ENCODE measurements at regions not wholly inside any gene's neighbourhood (a gene's known extent, or its start where the extent isn't known, plus 50 kb on each side); places are given as distances from the start of the nearest gene placed in this dataset.

DNA sequence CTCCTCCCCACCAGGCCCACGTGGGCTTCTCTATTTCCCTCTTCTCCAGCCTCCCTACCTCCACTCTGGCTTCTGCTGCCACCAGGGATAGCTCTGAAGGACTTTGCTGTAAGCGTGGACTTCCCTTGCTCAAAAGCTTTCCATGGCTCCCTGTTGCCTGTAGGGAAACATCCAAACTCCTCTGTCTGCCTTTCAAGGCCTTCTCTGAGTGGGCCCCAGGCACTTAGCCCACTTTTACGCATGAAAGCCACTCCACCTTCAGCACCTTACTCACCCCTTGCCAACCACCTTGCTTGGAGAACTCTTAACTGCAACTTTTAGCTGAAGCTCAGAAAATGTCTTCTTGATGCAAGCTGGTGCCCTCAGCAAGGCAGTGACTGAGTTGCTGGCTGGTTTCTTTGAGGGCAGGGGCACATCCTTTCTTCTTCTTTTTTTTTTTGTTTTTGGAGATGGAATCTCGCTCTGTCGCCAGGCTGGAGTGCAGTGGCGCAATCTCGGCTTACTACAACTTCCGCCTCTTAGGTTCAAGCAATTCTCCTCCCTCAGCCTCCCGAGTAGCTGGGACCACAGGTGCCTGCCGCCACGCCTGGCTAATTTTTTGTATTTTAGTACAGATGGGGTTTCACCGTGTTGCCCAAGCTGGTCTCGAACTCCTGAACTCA is 52.0 kb upstream of the DLX4 start:
- H3K9ac ChIP-seq (ENCODE audit: low read depth in 1 of 3, low read length in 3 of 3) = no peak overlapping the region
- no peaks in the 10 kb centered on the region for H3K36me3 ChIP-seq (ENCODE audit: control insufficient read depth in 3 of 3, insufficient read depth in 3 of 3, low read length in 3 of 3)
- H3K4me1 ChIP-seq (ENCODE audit: control insufficient read depth in 3 of 3, insufficient read depth in 3 of 3, low read length in 3 of 3) = peaks cover 0 to 2% (median 0%) of the 10 kb centered on the region in 3 donors
- no peak overlapping the region for H3K27ac ChIP-seq (ENCODE audit: low read depth, low read length)
- no peaks in the 10 kb centered on the region for H3K9me3 ChIP-seq (ENCODE audit: control insufficient read depth in 3 of 3, low read length in 3 of 3)
- peaks cover 7 to 38% (median 27%) of the 10 kb centered on the region in 3 donors for H3K27me3 ChIP-seq (ENCODE audit: control insufficient read depth in 3 of 3, insufficient read depth in 3 of 3, low read length in 3 of 3)
- no peak overlapping the region for H3K4me3 ChIP-seq (ENCODE audit: low read length in 3 of 3)

- H3K27me3 ChIP-seq (ENCODE audit: control insufficient read depth in 3 of 3, insufficient read depth in 3 of 3, low read length in 3 of 3) = peaks cover 3 to 31% (median 18%) of the 10 kb centered on the region in 3 donors
Observed at GRCh38 chr17:49918591-49918990, 50.4 kb upstream of the DLX4 start.

More at GRCh38 chr17:49918591-49918990, 50.4 kb upstream of the DLX4 start:
- Histone ChIP-seq H3K36me3 (ENCODE audit: control insufficient read depth in 3 of 3, insufficient read depth in 3 of 3, low read length in 3 of 3) (no peaks in the 10 kb centered on the region), H3K4me3 (ENCODE audit: low read length in 3 of 3) (no peak overlapping the region), H3K4me1 (ENCODE audit: control insufficient read depth in 3 of 3, insufficient read depth in 3 of 3, low read length in 3 of 3) (peaks cover 0 to 2% (median 0%) of the 10 kb centered on the region in 3 donors), H3K9me3 (ENCODE audit: control insufficient read depth in 3 of 3, low read length in 3 of 3) (no peaks in the 10 kb centered on the region), H3K9ac (ENCODE audit: low read depth in 1 of 3, low read length in 3 of 3) (no peak overlapping the region), H3K27ac (ENCODE audit: low read depth, low read length) (no peak overlapping the region)

Data from skeletal muscle tissue (tissue), 3 donors.